DND-41 (cell line): ENCODE measurements at regions not wholly inside any gene's neighbourhood (a gene's known extent, or its start where the extent isn't known, plus 50 kb on each side); places are given as distances from the start of the nearest gene placed in this dataset.

Experiments
- EZH2 ChIP-seq: IDR thresholded peaks from 3 replicates; pipeline ENCODE4 v1.6.1; 2012; ENCODE audit warnings: borderline replicate concordance, low read depth, mild to moderate bottlenecking, moderate library complexity, low read length, inconsistent platforms; ENCODE audit not compliant: severe bottlenecking
- TF ChIP-seq, protein P1 (sequence below): IDR thresholded peaks from 2 replicates; pipeline ENCODE4 v1.5.1; 2012; ENCODE audit warnings: borderline replicate concordance, low read length, moderate library complexity, mild to moderate bottlenecking; ENCODE audit not compliant: poor library complexity, severe bottlenecking; ENCODE audit errors: extremely low read depth

DNA sequence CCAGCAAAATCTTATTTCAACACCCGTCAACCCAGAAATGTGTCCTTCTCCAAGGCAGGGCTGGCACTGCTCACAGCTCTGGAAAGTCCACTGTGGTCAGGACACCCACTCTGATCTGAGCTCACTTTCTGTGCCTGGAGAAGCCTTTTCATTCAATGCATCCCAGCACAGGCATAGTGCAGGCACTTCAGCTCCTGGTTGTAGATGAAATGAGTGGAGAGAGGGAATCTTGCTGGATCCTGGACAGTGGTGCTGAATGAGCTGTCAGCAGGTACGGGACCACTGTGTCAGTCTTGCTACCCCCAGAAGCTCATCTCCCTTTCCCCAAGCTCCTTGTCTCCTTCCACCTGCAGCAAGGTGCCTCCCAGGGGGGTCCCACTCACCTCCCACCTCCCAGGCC lies 86.1 kb upstream of the SALL1 start:
- TF ChIP-seq, protein P1, sequence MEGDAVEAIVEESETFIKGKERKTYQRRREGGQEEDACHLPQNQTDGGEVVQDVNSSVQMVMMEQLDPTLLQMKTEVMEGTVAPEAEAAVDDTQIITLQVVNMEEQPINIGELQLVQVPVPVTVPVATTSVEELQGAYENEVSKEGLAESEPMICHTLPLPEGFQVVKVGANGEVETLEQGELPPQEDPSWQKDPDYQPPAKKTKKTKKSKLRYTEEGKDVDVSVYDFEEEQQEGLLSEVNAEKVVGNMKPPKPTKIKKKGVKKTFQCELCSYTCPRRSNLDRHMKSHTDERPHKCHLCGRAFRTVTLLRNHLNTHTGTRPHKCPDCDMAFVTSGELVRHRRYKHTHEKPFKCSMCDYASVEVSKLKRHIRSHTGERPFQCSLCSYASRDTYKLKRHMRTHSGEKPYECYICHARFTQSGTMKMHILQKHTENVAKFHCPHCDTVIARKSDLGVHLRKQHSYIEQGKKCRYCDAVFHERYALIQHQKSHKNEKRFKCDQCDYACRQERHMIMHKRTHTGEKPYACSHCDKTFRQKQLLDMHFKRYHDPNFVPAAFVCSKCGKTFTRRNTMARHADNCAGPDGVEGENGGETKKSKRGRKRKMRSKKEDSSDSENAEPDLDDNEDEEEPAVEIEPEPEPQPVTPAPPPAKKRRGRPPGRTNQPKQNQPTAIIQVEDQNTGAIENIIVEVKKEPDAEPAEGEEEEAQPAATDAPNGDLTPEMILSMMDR: no peak
- TF ChIP-seq EZH2: no peak
